GM23338 (cell line): ENCODE measurements at regions not wholly inside any gene's neighbourhood (a gene's known extent, or its start where the extent isn't known, plus 50 kb on each side); places are given as distances from the start of the nearest gene placed in this dataset.

ENCODE experiments used
- ATAC-seq: fragments of 200-7000 bp; cut with Tn5 transposase; 3 replicates; pipeline ENCODE4 v1.9.1; 2020
- DNase-seq: peaks from one replicate; pipeline ENCODE4 v3.0.0-alpha.2; 2015; ENCODE audit warnings: low spot score
- H2AFZ ChIP-seq: fragments of 200-600 bp; sonication (generic); 2 replicates; pipeline ENCODE4 v1.8.0; 2016; ENCODE audit warnings: antibody characterized with exemption, mild to moderate bottlenecking, moderate library complexity
- H3F3A ChIP-seq: fragments of 200-600 bp; sonication (generic); replicated peaks from 2 replicates; pipeline ENCODE4 v1.8.0; 2017; ENCODE audit warnings: antibody characterized with exemption, mixed run types, low read depth
- H3K27ac ChIP-seq: fragments of 200-600 bp; sonication (generic); 2 replicates; pipeline ENCODE4 v1.6.1; 2016; ENCODE audit warnings: low read depth
- H3K27me3 ChIP-seq: fragments of 200-600 bp; sonication (generic); 2 replicates; pipeline ENCODE4 v1.8.0; 2016; ENCODE audit warnings: mild to moderate bottlenecking, mixed run types, moderate library complexity; ENCODE audit not compliant: insufficient read depth
- H3K36me3 ChIP-seq: fragments of 200-600 bp; sonication (generic); 2 replicates; pipeline ENCODE4 v1.8.0; 2016; ENCODE audit warnings: mild to moderate bottlenecking; ENCODE audit not compliant: insufficient read depth
- H3K4me1 ChIP-seq: fragments of 200-600 bp; sonication (generic); 2 replicates; pipeline ENCODE4 v1.8.0; 2016; ENCODE audit warnings: mild to moderate bottlenecking, moderate library complexity; ENCODE audit not compliant: insufficient read depth
- H3K4me2 ChIP-seq: fragments of 200-600 bp; sonication (generic); 2 replicates; pipeline ENCODE4 v1.7.1; 2017; ENCODE audit warnings: mixed run types
- H3K4me3 ChIP-seq: fragments of 200-600 bp; sonication (generic); 2 replicates; pipeline ENCODE4 v1.6.1; 2016; ENCODE audit warnings: mixed run types
- H3K79me2 ChIP-seq: fragments of 200-600 bp; sonication (generic); replicated peaks from 2 replicates; pipeline ENCODE4 v1.8.0; 2017; ENCODE audit warnings: mild to moderate bottlenecking; ENCODE audit not compliant: insufficient read depth
- H3K9me2 ChIP-seq: fragments of 200-600 bp; sonication (generic); 2 replicates; pipeline ENCODE4 v1.8.0; 2017; ENCODE audit not compliant: insufficient read depth
- H4K20me1 ChIP-seq: fragments of 200-600 bp; sonication (generic); replicated peaks from 2 replicates; pipeline ENCODE4 v1.8.0; 2017; ENCODE audit warnings: mild to moderate bottlenecking; ENCODE audit not compliant: insufficient read depth
- H3K27ac Mint-ChIP-seq: 2 replicates; pipeline ENCODE4 v1.8.0; 2020; ENCODE audit warnings: inconsistent platforms, mild to moderate bottlenecking, moderate library complexity, mixed read lengths
- H3K27me3 Mint-ChIP-seq: 3 replicates; pipeline ENCODE4 v1.8.0; 2022; ENCODE audit warnings: low read depth, mild to moderate bottlenecking, moderate library complexity, mixed read lengths, inconsistent platforms; ENCODE audit not compliant: insufficient read depth, poor library complexity
- H3K36me3 Mint-ChIP-seq: 3 replicates; pipeline ENCODE4 v1.8.0; 2021; ENCODE audit warnings: low read depth, mild to moderate bottlenecking, inconsistent platforms, moderate library complexity, mixed read lengths
- H3K4me1 Mint-ChIP-seq: 3 replicates; pipeline ENCODE4 v1.8.0; 2020; ENCODE audit warnings: mild to moderate bottlenecking, inconsistent platforms, mixed read lengths
- H3K4me3 Mint-ChIP-seq: 3 replicates; pipeline ENCODE4 v1.8.0; 2021; ENCODE audit warnings: moderate library complexity, mild to moderate bottlenecking, inconsistent platforms, mixed read lengths
- H3K9me3 Mint-ChIP-seq: 3 replicates; pipeline ENCODE4 v1.8.0; 2020; ENCODE audit warnings: moderate library complexity, mild to moderate bottlenecking, inconsistent platforms, mixed read lengths
- CREB1 ChIP-seq: fragments of 250-450 bp; sonication (Bioruptor Pico); IDR thresholded peaks from 2 replicates; pipeline ENCODE4 v1.5.0; 2020; ENCODE audit warnings: low read depth, mild to moderate bottlenecking, moderate library complexity
- EZH2 ChIP-seq: fragments of 200-600 bp; sonication (generic); IDR thresholded peaks from one replicate; pipeline ENCODE4 v1.8.0; 2017; ENCODE audit warnings: antibody characterized with exemption, mild to moderate bottlenecking, low read depth; ENCODE audit not compliant: unreplicated experiment
- EZH2phosphoT487 ChIP-seq: fragments of 200-600 bp; sonication (generic); IDR thresholded peaks from one replicate; pipeline ENCODE4 v1.8.1; 2018; ENCODE audit warnings: antibody characterized with exemption; ENCODE audit not compliant: unreplicated experiment
- JUNB ChIP-seq: IDR thresholded peaks from one replicate; pipeline ENCODE4 v1.6.1; 2016; ENCODE audit warnings: antibody characterized with exemption; ENCODE audit not compliant: unreplicated experiment
- NANOG ChIP-seq: IDR thresholded peaks from 2 replicates; pipeline ENCODE4 v1.6.1; 2016; ENCODE audit warnings: antibody characterized with exemption, borderline replicate concordance
- POLR2AphosphoS5 ChIP-seq: IDR thresholded peaks from 2 replicates; pipeline ENCODE4 v1.6.1; 2016; ENCODE audit warnings: antibody characterized with exemption, low read depth
- REST ChIP-seq: IDR thresholded peaks from one replicate; pipeline ENCODE4 v1.6.1; 2018; ENCODE audit warnings: antibody characterized with exemption; ENCODE audit not compliant: unreplicated experiment
- STAT1 ChIP-seq: IDR thresholded peaks from one replicate; pipeline ENCODE4 v1.6.1; 2016; ENCODE audit warnings: antibody characterized with exemption; ENCODE audit not compliant: unreplicated experiment
- ZNF114 ChIP-seq: fragments of 250-450 bp; sonication (Bioruptor Pico); IDR thresholded peaks from 2 replicates; pipeline ENCODE4 v1.5.0; 2020; ENCODE audit warnings: mild to moderate bottlenecking, moderate library complexity
- ZNF331 ChIP-seq: fragments of 250-450 bp; sonication (Bioruptor Pico); IDR thresholded peaks from 2 replicates; pipeline ENCODE4 v1.5.0; 2020; ENCODE audit warnings: low read depth, mild to moderate bottlenecking, moderate library complexity
- ZNF462 ChIP-seq: fragments of 250-450 bp; sonication (Bioruptor Pico); IDR thresholded peaks from 2 replicates; pipeline ENCODE4 v1.5.0; 2020; ENCODE audit warnings: mild to moderate bottlenecking, moderate library complexity
- TF ChIP-seq, protein P1 (sequence below): IDR thresholded peaks from 2 replicates; pipeline ENCODE4 v1.6.1; 2016; ENCODE audit warnings: antibody characterized with exemption
- TF ChIP-seq, protein P2 (sequence below), 2 experiments: fragments of 200-600 bp in 1 of 2; sonication (generic) in 1 of 2; conservative IDR thresholded peaks; 2 replicates each; pipeline versions ENCODE4 v1.5.1 to v1.6.1; 2016 to 2017; ENCODE audit warnings: antibody characterized with exemption in 2 of 2, low read depth in 2 of 2, mild to moderate bottlenecking in 2 of 2, moderate library complexity in 1 of 2

GRCh38 chr5:97968346-97968745 lies 785.3 kb upstream of the RIOK2 start:
- Mint-ChIP-seq H3K4me1 (no peaks in the 10 kb centered on the region), H3K4me3 (no peak overlapping the region), H3K36me3 (no peaks in the 10 kb centered on the region), H3K9me3 (no peaks in the 10 kb centered on the region; the same call in 2 of the 3 replicates), H3K27ac (no peak overlapping the region), H3K27me3 (no peaks in the 10 kb centered on the region)
- Histone ChIP-seq H3F3A (no peaks in the 10 kb centered on the region), H3K4me3 (no peak overlapping the region), H3K9me2 (no peaks in the 10 kb centered on the region), H2AFZ (no peak overlapping the region), H3K27ac (no peak overlapping the region), H3K27me3 (no peaks in the 10 kb centered on the region), H4K20me1 (no peaks in the 10 kb centered on the region), H3K79me2 (no peaks in the 10 kb centered on the region), H3K36me3 (no peaks in the 10 kb centered on the region), H3K4me2 (no peak overlapping the region), H3K4me1 (no peaks in the 10 kb centered on the region)
- ATAC-seq (no peak), DNase-seq (no peak)
- TF ChIP-seq ZNF462 (CRISPR knock-in tag) (no peak), ZNF331 (CRISPR knock-in tag) (no peak), JUNB (no peak), POLR2AphosphoS5 (no peak), NANOG (no peak), CREB1 (CRISPR knock-in tag) (no peak), STAT1 (no peak), EZH2 (no peak), ZNF114 (CRISPR knock-in tag) (no peak), EZH2phosphoT487 (no peak), REST (no peak)
- TF ChIP-seq, protein P1, sequence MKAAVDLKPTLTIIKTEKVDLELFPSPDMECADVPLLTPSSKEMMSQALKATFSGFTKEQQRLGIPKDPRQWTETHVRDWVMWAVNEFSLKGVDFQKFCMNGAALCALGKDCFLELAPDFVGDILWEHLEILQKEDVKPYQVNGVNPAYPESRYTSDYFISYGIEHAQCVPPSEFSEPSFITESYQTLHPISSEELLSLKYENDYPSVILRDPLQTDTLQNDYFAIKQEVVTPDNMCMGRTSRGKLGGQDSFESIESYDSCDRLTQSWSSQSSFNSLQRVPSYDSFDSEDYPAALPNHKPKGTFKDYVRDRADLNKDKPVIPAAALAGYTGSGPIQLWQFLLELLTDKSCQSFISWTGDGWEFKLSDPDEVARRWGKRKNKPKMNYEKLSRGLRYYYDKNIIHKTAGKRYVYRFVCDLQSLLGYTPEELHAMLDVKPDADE = no peak
- TF ChIP-seq, protein P2, sequence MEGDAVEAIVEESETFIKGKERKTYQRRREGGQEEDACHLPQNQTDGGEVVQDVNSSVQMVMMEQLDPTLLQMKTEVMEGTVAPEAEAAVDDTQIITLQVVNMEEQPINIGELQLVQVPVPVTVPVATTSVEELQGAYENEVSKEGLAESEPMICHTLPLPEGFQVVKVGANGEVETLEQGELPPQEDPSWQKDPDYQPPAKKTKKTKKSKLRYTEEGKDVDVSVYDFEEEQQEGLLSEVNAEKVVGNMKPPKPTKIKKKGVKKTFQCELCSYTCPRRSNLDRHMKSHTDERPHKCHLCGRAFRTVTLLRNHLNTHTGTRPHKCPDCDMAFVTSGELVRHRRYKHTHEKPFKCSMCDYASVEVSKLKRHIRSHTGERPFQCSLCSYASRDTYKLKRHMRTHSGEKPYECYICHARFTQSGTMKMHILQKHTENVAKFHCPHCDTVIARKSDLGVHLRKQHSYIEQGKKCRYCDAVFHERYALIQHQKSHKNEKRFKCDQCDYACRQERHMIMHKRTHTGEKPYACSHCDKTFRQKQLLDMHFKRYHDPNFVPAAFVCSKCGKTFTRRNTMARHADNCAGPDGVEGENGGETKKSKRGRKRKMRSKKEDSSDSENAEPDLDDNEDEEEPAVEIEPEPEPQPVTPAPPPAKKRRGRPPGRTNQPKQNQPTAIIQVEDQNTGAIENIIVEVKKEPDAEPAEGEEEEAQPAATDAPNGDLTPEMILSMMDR (conservative IDR thresholded peaks at IDR 0.05; ENCODE audit: low read depth in 2 of 2) = no peak
